ENCODE measurements at regions not wholly inside any gene's neighbourhood (a gene's known extent, or its start where the extent isn't known, plus 50 kb on each side); places are given as distances from the start of the nearest gene placed in this dataset.
A peak's percentile ranks its signal among the peaks of the same experiment; 100 is the strongest.

DNA sequence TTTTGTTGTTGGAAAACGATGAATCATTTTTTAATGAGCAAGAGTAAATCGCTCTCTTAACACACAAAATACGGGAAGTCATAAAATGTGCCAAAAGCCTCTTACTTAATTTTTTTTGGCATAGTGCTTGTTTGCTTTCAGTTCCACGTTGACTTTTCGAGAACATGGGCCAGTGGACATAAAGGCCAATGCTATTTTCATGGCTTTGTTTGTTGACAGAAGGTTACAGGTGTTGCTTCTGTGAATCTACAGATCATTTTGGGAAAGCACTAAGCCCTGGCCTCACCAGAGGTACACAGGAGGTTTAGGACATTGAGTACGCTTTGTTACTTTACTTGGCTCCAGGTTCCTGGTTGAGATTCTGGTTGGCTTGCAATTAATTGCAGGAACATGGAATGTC, 199.4 kb upstream of the HMCN1 start:
- H3K27ac ChIP-seq: peak overlapping the region; percentile 64
- TF ChIP-seq CTCF (conservative IDR thresholded peaks at IDR 0.05): no peak

GRCh38 chr1:185533596-185533995, 200.6 kb upstream of the HMCN1 start:
- no peak overlapping the region for H3K27ac ChIP-seq
- no peak for TF ChIP-seq CTCF (conservative IDR thresholded peaks at IDR 0.05)

GRCh38 chr1:185532856-185533255, 201.3 kb upstream of the HMCN1 start:
- no peak overlapping the region for H3K27ac ChIP-seq
- no peak for TF ChIP-seq CTCF (conservative IDR thresholded peaks at IDR 0.05)

- no peak for TF ChIP-seq CTCF (conservative IDR thresholded peaks at IDR 0.05)
- H3K27ac ChIP-seq: no peak overlapping the region
These were observed 202.4 kb upstream of the HMCN1 start for GRCh38 chr1:185531838-185532237.

DNA sequence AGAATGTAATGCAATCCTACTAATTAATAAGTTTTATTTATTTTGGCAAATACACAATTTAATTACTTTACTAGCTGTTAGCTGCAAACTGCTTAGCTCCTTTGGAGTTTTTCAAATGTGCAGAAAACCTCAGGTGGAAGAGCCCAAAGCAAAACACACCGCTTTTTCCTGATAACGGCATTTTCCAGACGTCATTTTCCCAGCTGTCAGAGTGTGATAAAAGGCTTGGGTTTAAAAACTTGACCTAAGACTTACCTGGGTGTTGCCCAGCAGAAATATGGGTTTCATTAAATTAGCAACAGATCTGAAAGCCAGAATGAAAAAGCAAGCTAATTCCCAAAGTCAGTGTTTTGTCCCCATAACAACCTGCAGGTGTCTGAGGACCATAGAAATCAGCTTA, 204.0 kb upstream of the HMCN1 start:
- H3K27ac ChIP-seq: no peak overlapping the region
- no peak for TF ChIP-seq CTCF (conservative IDR thresholded peaks at IDR 0.05)

- H3K27ac ChIP-seq: no peak overlapping the region
- TF ChIP-seq CTCF (conservative IDR thresholded peaks at IDR 0.05): no peak
These were observed 204.5 kb upstream of the HMCN1 start for GRCh38 chr1:185529673-185530072.

DNA sequence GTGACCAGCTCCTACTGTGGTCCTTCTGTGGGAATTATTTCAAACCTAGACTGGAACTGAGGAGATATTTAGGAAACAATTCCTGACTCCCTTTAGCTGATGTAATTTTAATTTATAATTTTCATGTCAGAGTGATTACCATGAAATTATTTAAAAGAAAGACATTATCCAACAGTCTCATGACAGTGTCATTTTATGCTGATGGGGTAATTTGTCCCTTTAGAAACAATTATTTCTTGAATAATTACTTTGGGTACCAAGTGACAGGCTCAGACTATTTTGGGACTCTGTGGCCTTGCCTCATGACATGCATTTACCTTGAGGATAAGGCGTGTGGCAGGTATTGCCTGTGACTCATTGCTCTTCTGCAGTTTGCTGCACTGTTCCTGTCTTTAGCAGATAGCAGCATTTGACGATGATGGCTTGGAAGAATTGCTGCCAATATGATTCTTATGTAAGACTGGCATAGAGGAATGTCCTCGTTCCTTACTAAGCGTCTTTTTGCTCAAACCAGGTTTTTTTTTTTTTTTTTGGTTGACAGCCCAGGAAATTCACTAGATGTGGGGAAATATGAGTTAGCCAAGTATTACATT, 206.0 kb upstream of the HMCN1 start:
- H3K27ac ChIP-seq: no peak overlapping the region
- TF ChIP-seq CTCF (conservative IDR thresholded peaks at IDR 0.05): no peak
